Renal cortical epithelial cell (primary cell): ENCODE measurements at regions not wholly inside any gene's neighbourhood (a gene's known extent, or its start where the extent isn't known, plus 50 kb on each side); places are given as distances from the start of the nearest gene placed in this dataset.
"Not testable (repeated sequence)": the region's sequence is repeated elsewhere in the genome, so short reads cannot be mapped to it uniquely, and the experiment has no call there.

Experiments used
- DNase-seq: peaks from one replicate; pipeline ENCODE4 v3.0.0-alpha.2; 2011; ENCODE audit warnings: low read depth

DNA sequence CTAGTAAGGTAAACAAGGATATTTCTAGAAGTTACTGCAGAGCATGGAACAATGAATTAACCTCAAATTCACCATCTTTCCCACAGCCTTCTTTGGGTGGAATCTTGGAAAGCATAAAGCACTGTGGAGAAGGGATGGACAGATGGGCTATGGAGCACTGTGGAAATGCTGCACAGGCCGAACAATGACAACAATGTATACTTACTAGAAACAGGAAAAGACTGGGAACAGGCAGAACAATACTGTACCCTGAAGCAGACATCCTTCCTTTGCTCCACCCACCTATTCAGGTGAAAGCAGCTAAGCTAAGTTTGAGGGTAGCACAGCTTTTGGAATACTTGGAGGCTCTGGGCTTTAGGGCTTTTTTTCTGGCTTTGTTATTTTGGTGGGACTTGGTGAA lies 250.6 kb upstream of the KLF8 start:
- no peak for DNase-seq

GRCh38 chrX:55996649-55997048 lies 235.5 kb upstream of the KLF8 start:
- no peak for DNase-seq

GRCh38 chrX:56000174-56000573 lies 232.0 kb upstream of the KLF8 start:
- DNase-seq: peak; percentile 33

DNA sequence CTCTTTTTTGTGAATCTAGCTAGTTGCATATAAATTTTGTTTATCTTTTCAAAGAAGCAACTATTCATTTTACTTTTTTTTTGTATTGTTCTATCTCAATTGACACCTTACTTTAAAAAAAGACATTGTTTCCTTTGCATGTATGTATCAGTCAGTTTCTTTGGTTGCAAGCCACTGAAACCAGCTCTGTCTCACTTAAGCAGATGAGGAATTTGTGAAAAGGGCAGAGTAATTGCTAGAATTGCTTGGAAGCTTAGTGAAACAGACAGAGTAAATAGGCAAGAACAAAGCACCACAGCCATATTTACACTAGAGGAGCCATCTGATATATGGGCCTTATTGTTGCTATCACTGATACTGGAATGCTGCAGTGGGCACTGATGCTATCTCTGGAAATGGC lies 231.4 kb upstream of the KLF8 start:
- DNase-seq: no peak

- no peak for DNase-seq
These were observed 206.1 kb upstream of the KLF8 start for GRCh38 chrX:56025872-56026571.

GRCh38 chrX:56026815-56027214 lies 205.3 kb upstream of the KLF8 start:
- DNase-seq: no peak

GRCh38 chrX:56029188-56029587 lies 203.0 kb upstream of the KLF8 start:
- DNase-seq: peak; percentile 38

- DNase-seq: no peak
These were observed 202.5 kb upstream of the KLF8 start for GRCh38 chrX:56029691-56030090.

- no peak for DNase-seq
These were observed 200.7 kb upstream of the KLF8 start for GRCh38 chrX:56031409-56031808.

DNA sequence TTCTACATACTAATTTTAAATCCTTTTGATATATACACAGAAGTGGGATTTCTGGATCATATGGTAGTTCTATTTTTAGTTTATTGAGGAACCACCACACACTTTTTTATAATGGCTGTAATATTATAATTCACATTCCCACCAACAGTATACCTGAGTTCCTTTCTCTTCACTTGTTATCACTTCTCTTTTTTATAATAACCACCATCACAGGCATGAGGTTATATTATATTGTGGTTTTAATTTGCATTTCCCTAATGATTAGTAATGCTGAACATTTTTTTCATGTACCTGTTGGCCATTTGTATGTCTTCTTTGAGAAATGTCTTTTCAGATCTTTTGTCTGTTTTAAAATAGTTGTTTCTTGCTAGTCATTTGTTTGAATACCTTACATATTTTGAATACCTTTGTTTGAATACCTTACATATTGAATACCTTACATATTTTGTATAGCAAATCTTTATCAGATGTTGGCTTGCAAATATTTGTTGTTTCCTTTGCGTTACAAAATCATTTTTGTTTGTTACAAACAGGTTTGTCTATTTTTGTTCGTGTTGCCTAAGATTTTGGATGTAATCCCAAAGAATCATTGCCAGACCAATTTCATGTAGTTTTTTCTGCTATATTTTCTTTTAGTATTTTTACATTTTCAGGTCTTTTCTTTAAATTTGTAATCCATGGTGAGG lies 198.5 kb upstream of the KLF8 start:
- no peak for DNase-seq

DNA sequence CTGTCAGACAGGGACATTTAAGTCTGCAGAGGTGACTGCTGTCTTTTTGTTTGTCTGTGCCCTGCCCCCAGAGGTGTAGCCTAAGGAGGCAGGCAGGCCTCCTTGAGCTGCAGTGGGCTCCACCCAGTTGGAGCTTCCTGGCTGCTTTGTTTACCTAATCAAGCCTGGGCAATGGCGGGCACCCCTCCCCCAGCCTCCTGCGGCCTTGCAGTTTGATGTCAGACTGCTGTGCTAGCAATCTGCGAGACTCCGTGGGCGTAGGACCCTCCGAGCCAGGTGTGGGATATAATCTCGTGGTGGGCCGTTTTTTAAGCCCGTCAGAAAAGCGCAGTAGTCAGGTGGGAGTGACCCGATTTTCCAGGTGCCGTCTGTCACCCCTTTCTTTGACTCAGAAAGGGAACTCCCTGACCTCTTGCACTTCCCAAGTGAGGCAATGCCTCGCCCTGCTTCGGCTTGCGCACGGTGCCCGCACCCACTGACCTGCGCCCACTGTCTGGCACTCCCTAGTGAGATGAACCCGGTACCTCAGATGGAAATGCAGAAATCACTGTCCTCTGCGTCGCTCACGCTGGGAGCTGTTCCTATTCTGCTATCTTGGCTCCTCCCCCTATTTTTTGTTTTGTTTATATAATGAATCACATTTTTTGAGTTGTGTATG lies 179.4 kb upstream of the KLF8 start:
- DNase-seq: not testable (repeated sequence)

DNA sequence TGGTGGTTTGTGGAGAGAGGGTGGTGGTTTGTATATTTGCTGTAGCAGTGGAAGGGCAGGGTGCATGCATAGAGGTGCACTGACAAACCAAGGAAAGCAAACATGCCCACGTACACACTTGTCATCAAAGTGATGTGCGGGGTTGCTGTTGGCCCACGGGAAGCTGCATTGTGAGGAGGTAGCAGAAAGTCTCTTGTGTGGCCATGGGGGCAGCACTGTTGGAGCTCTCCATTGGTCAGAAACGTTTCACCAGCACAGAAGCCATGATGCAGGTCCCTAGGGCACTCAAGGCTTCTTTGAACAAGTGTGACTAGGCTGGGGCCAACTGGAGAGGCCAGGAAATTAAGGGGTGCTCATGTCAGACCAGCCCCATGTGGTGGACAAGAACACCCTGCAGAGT lies 174.8 kb upstream of the KLF8 start:
- no peak for DNase-seq

DNA sequence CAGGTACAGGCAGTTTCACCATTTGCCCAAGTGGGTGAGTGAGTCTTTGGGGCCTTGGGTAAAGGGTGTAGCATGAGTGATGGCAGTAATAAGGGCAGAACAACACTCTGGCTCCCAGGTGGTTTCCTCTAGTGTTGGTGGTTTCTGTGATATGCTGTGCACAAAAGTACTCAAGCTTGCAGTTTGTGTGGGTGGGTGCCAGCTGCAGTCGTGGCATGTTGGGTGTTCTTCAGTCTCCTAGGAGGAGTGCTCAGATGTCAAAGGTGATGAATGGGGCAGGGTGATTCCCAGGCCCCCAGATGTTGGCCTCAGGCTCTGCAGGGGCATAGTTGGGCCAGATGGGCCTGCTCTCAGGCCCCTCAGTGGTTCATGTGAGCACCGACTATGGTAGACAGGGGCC lies 166.1 kb upstream of the KLF8 start:
- peak; percentile 2 for DNase-seq

- DNase-seq: no peak
These were observed 163.8 kb upstream of the KLF8 start for GRCh38 chrX:56068274-56068758.

- no peak for DNase-seq
These were observed 162.7 kb upstream of the KLF8 start for GRCh38 chrX:56069299-56069931.

- DNase-seq: no peak
These were observed 142.8 kb upstream of the KLF8 start for GRCh38 chrX:56089376-56089775.

- peak; percentile 71 for DNase-seq
These were observed 132.9 kb upstream of the KLF8 start for GRCh38 chrX:56099271-56099670.

DNA sequence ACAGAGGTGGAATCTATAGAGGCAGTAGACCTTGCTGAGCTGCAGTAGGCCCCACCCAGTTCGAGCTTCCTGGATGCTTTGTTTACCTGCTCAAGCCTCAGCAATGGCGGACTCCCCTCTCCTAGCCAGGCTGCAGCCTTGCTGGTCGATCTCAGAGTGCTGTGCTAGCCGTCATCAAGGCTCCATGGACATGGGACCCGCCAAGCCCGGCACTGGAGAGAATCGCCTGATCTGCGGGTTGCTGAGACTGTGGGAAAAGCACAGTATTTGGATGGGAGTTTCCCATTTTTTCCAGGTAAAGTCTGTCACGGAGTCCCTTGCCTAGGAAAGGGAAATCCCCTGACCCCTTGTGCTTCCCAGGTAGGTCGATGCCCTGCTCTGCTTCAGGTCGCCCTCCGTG lies 124.8 kb upstream of the KLF8 start:
- no peak for DNase-seq

DNA sequence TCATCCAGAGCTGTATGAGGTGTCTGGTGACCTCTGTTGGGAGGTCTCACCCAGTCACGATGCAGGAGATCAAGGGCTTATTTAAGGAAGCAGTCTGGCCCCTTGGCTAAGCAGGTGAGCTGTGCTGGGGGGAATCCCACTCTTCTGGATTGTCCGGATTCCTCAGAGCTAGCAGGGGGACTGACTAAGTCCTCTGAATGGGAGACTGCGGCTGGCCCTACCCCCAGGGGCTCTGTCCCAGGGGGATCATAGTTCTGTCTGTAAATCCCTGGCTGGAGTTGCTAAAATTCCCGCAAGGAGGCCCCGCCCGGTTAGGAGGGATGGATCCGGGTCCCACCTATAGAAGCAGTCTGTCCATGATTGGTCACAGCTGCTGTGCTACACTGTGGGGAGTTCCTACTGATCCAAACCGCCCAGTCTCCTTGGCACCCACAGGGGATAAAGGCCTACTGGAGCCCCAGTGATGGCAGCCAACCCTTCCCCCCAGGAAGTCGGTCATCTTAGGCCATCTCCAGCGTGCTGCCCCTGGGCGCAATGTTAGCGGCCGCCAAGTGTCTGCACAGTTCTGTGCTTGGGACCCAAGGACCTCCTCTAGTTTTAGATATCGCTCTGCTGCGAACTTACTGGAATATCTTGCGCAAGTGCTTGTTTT lies 118.2 kb upstream of the KLF8 start:
- DNase-seq: no peak

GRCh38 chrX:56114437-56114787 lies 117.7 kb upstream of the KLF8 start:
- no peak for DNase-seq

- DNase-seq: peak; percentile 0
These were observed 111.9 kb upstream of the KLF8 start for GRCh38 chrX:56120242-56120641.

DNA sequence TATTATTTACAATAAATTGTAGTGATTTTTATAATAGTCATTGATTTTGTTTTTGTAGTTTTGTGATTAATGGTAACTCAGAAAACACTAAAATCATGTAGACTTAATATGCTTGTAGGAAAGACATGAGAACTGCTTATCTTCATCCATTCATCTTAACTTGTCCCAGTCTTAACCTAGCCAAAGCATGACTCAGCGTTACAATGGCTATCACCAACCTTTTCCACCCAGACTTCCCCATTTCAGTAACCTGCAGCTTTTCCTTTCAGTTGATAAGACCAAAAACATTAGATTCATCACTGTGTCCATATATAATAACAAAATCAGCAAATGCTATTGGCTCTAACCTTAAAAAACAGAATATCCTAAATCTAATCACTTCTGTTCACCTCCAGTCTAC lies 106.2 kb upstream of the KLF8 start:
- DNase-seq: peak; percentile 4
